K562 (cell line): ENCODE measurements at regions not wholly inside any gene's neighbourhood (a gene's known extent, or its start where the extent isn't known, plus 50 kb on each side); places are given as distances from the start of the nearest gene placed in this dataset.

Experiments
- ATF1 ChIP-seq, 2 experiments: fragments of 450-650 bp in 1 of 2; IDR thresholded peaks; 2 replicates each; pipeline ENCODE4 v1.6.1; 2016; ENCODE audit warnings: missing compliant biosample characterization in 1 of 2, missing genetic modification characterization in 1 of 2
- CEBPG ChIP-seq, 3 experiments: fragments of 200-800 bp in 1 of 3; sonication (Bioruptor generic) in 1 of 3; sonication (generic) in 1 of 3; formaldehyde crosslinking in 1 of 3; IDR thresholded peaks in 2 of 3; conservative IDR thresholded peaks in 1 of 3; 2 replicates each; pipeline versions ENCODE4 v1.6.1 to v1.8.0; 2016 to 2022; ENCODE audit warnings: missing compliant biosample characterization in 2 of 3, missing genetic modification characterization in 2 of 3, mild to moderate bottlenecking in 1 of 3, missing genetic modification reagents in 1 of 3
- FOXK1 ChIP-seq: sonication (generic); formaldehyde crosslinking; IDR thresholded peaks from 2 replicates; pipeline ENCODE4 v1.8.0; 2022; ENCODE audit warnings: missing genetic modification reagents, mild to moderate bottlenecking, borderline replicate concordance
- HNRNPUL1 ChIP-seq: fragments of 200-400 bp; formaldehyde crosslinking; IDR thresholded peaks from 2 replicates; pipeline ENCODE4 v1.6.1; 2017; ENCODE audit warnings: low read length
- KLF16 ChIP-seq: IDR thresholded peaks from 2 replicates; pipeline ENCODE4 v1.6.1; 2016; ENCODE audit warnings: antibody characterized with exemption
- POLR2A ChIP-seq: fragments of 450-650 bp; conservative IDR thresholded peaks from 2 replicates; pipeline ENCODE4 v1.6.1; 2016
- PRMT5 ChIP-seq: sonication (generic); formaldehyde crosslinking; IDR thresholded peaks from 2 replicates; pipeline ENCODE4 v1.5.0; 2020; ENCODE audit warnings: missing genetic modification reagents
- YBX1 ChIP-seq: fragments of 450-650 bp; IDR thresholded peaks from 2 replicates; pipeline ENCODE4 v1.7.1; 2016; ENCODE audit warnings: mild to moderate bottlenecking
- TF ChIP-seq, protein P1 (sequence below): fragments of 250-450 bp; sonication (Bioruptor Pico); IDR thresholded peaks from 2 replicates; pipeline ENCODE4 v1.8.0; 2021; ENCODE audit warnings: borderline replicate concordance, mild to moderate bottlenecking, moderate library complexity; ENCODE audit not compliant: poor library complexity, severe bottlenecking
- TF ChIP-seq, protein P2 (sequence below): sonication (generic); formaldehyde crosslinking; IDR thresholded peaks from 2 replicates; pipeline ENCODE4 v1.5.0; 2020; ENCODE audit warnings: missing genetic modification reagents

DNA sequence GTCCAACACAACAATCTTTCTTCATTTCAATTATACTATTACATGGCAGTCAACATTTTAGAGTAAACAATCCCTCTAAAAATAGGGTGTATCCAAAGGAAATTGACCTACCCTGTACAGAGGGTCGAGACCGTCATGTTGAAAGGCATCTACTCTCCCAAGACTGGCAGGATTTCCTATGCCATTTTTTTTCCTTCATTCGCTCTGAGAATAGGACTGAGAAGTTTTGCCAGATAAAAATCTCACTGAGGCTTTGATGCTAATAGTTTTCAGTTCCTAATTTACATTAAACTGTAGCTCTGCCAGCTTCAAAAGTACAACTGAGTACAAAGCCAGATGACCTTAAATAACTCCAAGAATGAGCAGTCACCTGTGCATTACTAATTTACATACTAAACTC is 84.5 kb upstream of the SEMA3C start:
- TF ChIP-seq PRMT5 (CRISPR knock-in tag): no peak
- no peak for TF ChIP-seq FOXK1 (CRISPR knock-in tag)
- no peak for TF ChIP-seq KLF16
- TF ChIP-seq HNRNPUL1: no peak
- TF ChIP-seq, protein P1, sequence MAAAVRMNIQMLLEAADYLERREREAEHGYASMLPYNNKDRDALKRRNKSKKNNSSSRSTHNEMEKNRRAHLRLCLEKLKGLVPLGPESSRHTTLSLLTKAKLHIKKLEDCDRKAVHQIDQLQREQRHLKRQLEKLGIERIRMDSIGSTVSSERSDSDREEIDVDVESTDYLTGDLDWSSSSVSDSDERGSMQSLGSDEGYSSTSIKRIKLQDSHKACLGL (CRISPR knock-in tag): no peak
- TF ChIP-seq CEBPG (CRISPR knock-in tag; IDR thresholded peaks at IDR 0.05): no peak
- no peak for TF ChIP-seq CEBPG (tag; conservative IDR thresholded peaks at IDR 0.05 in 1 of 2, IDR thresholded peaks at IDR 0.05 in 1 of 2)
- no peak for TF ChIP-seq ATF1 (CRISPR knock-in tag; IDR thresholded peaks at IDR 0.05)
- no peak for TF ChIP-seq ATF1 (tag; IDR thresholded peaks at IDR 0.05)
- TF ChIP-seq POLR2A: no peak
- no peak for TF ChIP-seq YBX1
- TF ChIP-seq, protein P2, sequence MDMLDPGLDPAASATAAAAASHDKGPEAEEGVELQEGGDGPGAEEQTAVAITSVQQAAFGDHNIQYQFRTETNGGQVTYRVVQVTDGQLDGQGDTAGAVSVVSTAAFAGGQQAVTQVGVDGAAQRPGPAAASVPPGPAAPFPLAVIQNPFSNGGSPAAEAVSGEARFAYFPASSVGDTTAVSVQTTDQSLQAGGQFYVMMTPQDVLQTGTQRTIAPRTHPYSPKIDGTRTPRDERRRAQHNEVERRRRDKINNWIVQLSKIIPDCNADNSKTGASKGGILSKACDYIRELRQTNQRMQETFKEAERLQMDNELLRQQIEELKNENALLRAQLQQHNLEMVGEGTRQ (CRISPR knock-in tag): no peak
